GM20431 (cell line): ENCODE measurements at regions not wholly inside any gene's neighbourhood (a gene's known extent, or its start where the extent isn't known, plus 50 kb on each side); places are given as distances from the start of the nearest gene placed in this dataset.

Experiments
- in situ Hi-C: fragments of 300-500 bp; cut with MseI, MboI; formaldehyde crosslinking; loops from one replicate; pipeline ENCODE4 v1.15.0; 2020; ENCODE audit warnings: low sequenced_read_pairs; ENCODE audit not compliant: unreplicated experiment

GRCh38 chr12:30440826-30441602 is 254.7 kb downstream of the IPO8 start:
- in situ Hi-C loops: no loop called here

DNA sequence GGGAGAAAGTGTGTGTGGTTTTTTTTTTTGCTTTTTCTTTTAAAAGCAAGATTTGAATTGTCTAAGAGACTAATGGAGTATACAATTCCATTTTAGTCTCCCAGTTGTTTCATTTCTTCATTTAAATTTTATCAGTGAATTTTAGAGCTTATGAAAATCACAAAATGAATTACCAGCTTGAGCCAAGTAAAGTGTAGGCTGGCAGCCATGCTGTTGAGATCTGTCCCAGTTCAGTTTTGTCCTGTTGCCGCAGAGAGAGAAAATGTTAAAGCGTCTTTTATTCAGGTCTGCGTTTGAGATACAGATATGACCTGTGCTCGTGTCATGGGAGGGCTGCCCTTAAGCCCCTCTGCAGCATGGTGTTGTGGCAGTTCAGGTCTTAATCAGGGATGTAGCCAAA is 256.5 kb downstream of the IPO8 start:
- in situ Hi-C loops: no loop called here

GRCh38 chr12:30438601-30439041 is 257.0 kb downstream of the IPO8 start:
- in situ Hi-C loops: no loop called here

DNA sequence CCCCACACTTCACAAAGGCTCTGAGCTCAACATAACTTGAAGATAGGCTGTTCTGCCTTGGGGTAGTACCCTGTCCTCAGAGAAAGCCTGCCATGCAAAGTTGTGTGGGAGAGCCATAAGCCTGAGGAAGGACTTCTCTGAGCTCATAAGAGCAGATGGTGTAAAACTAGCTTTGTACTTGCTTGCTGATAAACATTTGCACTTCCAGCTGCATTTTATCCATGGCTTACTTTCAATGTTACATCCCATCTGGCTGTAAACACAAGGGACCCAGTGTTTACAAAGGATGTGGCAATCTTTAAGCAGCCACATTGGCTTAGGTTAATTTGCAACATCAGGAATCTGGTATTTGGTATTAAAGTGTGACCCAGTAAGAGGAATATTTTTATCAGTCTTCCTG is 258.1 kb downstream of the IPO8 start:
- in situ Hi-C loops: no loop called here

DNA sequence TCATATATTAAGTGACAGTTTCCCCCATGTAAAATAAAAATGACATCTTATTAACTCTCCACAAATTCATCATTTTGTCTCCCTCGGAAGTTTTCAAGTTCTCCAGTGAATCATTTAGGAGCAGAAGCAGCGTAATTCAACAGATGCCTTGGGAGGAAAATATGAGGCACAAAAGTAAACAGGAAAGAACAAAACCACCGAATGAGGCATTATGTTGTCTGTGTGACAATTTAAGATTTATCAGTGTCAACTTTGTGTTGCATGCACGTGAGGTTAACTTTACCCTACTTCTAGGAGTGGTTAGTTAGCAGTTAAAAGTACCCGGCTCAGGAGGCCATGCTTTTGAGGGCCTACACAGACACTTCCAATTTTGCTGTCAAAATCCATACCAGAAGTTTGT is 258.6 kb downstream of the IPO8 start:
- in situ Hi-C loops: no loop called here

- in situ Hi-C loops: no loop called here
These were observed 267.6 kb downstream of the IPO8 start for GRCh38 chr12:30428098-30428497.

DNA sequence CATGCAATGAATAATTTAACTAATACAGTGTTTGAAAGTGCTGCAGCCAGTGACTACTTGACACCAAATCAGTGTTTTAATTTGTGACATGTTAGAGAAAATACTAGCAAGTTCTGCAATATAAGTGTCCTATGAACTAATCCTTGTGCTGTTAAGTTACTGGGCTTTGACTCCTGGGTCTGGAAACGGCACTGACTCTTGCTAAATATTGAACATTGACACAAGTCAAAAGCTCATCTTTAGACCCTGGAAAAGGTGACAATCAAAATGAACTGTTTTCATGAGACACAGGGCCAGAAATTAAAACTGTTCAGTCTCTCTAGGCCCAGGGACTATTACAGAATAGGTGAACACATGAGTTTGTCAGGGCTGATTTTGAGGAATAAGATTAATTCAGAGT is 268.1 kb downstream of the IPO8 start:
- in situ Hi-C loops: no loop called here

GRCh38 chr12:30425445-30425844 is 270.2 kb downstream of the IPO8 start:
- in situ Hi-C loops: no loop called here

DNA sequence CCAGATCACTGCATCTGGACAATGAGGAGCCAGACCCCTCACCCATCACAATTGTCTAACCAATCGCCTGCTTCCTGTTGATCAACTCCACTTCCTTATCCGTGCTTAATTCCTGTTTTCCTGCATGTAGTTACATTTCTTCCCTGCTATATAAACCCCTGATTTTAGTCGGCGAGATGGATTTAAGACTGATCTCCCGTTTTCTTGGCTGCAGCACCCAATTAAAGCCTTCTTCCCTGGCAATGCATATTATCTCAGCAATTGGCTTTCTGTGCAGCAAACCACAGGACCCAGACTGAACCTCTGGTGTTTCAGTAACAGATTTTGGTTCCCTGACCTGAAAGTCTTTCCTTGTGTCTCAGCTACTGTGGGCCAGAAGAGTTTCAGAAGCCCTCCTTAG is 272.3 kb downstream of the IPO8 start:
- in situ Hi-C loops: no loop called here

GRCh38 chr12:30422844-30423243 is 272.8 kb downstream of the IPO8 start:
- in situ Hi-C loops: no loop called here

DNA sequence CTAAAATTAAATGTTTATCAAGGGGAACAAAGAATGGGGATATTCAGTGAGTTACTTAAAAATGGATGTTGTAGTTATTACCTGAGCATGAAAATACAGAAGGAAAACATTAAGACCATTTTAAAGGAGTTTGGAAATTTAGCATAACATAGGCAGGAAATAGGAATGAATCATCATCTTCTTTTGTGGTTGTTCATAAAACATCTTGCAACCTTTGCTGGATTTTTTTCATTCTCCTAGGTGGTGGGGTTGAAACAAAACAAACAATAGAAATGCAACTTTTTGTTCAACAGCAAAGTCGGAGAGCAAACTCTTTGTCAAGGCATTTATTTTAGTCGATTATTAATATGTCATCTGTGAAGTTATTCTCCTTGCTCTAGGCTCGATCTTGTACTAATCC is 275.1 kb downstream of the IPO8 start:
- in situ Hi-C loops: no loop called here

- in situ Hi-C loops: no loop called here
These were observed 277.9 kb downstream of the IPO8 start for GRCh38 chr12:30417697-30418231.

DNA sequence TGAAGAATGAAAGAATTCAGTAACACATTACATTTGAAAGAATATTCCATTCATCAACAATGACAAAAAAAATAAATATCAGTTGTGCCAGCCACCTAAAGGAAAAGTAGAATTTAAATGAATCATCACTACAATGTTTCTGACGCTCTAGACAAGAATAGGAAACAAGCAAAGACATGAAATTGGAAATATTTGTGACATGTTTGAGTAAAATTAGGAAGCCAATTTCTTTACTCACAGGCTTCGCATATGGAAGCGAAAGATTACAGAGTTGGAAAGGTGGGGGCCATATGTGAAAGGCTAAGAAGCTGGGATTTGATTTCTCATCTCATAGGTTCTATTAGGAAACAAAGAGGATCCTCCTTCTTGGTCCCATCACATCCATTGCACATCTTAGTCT is 279.0 kb downstream of the IPO8 start:
- in situ Hi-C loops: no loop called here

DNA sequence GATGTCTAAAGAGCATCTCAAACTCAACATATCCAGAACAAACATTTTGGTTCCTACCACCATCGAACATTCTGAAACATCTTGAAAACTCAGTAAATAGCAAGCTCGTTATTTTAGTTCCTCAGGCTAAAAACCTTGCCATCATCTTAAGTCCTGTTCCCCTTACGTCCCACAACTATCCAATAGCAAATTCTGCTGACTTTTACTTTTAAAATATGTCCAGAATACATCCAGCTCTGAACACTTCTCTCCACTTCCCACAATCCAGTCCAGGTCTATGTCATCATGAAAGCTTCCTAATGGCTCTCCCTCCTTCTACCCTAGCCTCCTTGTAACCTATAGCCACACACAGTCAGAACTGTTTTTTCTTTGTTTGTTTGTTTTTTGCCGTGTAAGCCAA is 279.9 kb downstream of the IPO8 start:
- in situ Hi-C loops: no loop called here

- in situ Hi-C loops: no loop called here
These were observed 281.2 kb downstream of the IPO8 start for GRCh38 chr12:30414507-30414906.

- in situ Hi-C loops: no loop called here
These were observed 295.3 kb downstream of the IPO8 start for GRCh38 chr12:30400349-30400748.

GRCh38 chr12:30399859-30400258 is 295.8 kb downstream of the IPO8 start:
- in situ Hi-C loops: no loop called here

- in situ Hi-C loops: no loop called here
These were observed 299.1 kb downstream of the IPO8 start for GRCh38 chr12:30396576-30396975.

DNA sequence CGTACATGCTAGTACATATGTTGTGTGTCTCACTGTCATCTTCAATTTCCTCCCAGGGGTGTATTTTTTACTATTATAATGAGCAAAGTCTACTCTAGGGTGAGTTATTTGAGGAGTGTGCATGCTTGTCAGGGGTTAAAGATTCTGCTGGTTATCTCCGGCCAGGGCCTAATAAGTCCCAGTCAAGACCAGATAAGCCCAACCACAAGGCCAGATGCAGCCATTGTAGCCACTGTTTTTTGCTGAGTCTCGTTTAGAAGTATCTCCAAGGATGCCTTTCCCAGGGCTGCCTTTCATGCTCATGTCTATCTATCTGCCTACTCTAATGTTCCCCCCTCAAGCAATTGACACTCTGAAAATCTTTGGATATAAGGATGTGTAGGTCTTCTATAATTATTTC is 300.5 kb downstream of the IPO8 start:
- in situ Hi-C loops: no loop called here

- in situ Hi-C loops: no loop called here
These were observed 303.8 kb downstream of the IPO8 start for GRCh38 chr12:30391766-30392366.

GRCh38 chr12:30385706-30386105 is 310.0 kb downstream of the IPO8 start:
- in situ Hi-C loops: no loop called here

DNA sequence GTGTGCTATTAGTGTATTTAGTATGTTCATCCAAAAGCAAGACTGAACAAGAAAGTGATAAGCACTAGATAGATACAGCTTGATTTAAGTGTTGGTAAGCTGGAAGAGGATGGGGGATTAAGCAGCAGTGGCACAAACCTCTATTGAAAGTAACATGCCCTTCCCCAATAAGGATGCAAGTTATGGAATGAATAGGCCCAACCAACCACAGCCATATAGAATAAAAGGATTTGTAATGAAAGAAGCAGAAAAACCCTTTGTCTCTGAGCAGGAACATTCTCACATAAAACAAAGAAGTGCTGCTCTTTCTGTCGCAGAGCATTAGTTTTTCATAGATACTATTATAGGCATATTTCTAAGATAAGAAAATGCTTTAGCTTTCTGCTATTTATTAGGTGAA is 310.7 kb downstream of the IPO8 start:
- in situ Hi-C loops: no loop called here
